ENCODE measurements at regions not wholly inside any gene's neighbourhood (a gene's known extent, or its start where the extent isn't known, plus 50 kb on each side); places are given as distances from the start of the nearest gene placed in this dataset.

DNA sequence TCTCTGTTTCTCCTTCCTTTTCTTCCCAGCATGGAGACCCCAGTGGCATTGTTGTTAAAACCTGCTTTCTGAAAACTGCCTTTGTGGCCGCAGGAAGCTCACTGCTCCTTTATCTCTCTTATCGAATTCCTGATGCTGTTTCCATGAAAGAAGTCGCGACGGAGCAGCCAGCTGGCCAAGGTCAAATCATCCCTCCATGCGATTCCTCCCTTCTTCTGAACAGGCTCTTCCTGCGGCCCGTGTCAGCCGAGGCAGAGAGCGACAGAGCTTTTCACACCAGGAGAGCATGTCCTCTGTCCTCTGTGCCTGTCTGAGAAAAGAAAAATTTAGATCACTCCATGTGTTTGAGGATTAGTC is 242.1 kb upstream of the PITRM1 start:
- TF ChIP-seq, protein P1, sequence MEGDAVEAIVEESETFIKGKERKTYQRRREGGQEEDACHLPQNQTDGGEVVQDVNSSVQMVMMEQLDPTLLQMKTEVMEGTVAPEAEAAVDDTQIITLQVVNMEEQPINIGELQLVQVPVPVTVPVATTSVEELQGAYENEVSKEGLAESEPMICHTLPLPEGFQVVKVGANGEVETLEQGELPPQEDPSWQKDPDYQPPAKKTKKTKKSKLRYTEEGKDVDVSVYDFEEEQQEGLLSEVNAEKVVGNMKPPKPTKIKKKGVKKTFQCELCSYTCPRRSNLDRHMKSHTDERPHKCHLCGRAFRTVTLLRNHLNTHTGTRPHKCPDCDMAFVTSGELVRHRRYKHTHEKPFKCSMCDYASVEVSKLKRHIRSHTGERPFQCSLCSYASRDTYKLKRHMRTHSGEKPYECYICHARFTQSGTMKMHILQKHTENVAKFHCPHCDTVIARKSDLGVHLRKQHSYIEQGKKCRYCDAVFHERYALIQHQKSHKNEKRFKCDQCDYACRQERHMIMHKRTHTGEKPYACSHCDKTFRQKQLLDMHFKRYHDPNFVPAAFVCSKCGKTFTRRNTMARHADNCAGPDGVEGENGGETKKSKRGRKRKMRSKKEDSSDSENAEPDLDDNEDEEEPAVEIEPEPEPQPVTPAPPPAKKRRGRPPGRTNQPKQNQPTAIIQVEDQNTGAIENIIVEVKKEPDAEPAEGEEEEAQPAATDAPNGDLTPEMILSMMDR (IDR thresholded peaks at IDR 0.05), result no peak
- TF ChIP-seq POLR2A (IDR thresholded peaks at IDR 0.05) (no peak), POLR2AphosphoS5 (IDR thresholded peaks at IDR 0.05) (no peak)

Measured in suprapubic skin (tissue), 4 donors.